ENCODE measurements at regions not wholly inside any gene's neighbourhood (a gene's known extent, or its start where the extent isn't known, plus 50 kb on each side); places are given as distances from the start of the nearest gene placed in this dataset.
"Not testable (repeated sequence)": the region's sequence is repeated elsewhere in the genome, so short reads cannot be mapped to it uniquely, and the experiment has no call there.

DNA sequence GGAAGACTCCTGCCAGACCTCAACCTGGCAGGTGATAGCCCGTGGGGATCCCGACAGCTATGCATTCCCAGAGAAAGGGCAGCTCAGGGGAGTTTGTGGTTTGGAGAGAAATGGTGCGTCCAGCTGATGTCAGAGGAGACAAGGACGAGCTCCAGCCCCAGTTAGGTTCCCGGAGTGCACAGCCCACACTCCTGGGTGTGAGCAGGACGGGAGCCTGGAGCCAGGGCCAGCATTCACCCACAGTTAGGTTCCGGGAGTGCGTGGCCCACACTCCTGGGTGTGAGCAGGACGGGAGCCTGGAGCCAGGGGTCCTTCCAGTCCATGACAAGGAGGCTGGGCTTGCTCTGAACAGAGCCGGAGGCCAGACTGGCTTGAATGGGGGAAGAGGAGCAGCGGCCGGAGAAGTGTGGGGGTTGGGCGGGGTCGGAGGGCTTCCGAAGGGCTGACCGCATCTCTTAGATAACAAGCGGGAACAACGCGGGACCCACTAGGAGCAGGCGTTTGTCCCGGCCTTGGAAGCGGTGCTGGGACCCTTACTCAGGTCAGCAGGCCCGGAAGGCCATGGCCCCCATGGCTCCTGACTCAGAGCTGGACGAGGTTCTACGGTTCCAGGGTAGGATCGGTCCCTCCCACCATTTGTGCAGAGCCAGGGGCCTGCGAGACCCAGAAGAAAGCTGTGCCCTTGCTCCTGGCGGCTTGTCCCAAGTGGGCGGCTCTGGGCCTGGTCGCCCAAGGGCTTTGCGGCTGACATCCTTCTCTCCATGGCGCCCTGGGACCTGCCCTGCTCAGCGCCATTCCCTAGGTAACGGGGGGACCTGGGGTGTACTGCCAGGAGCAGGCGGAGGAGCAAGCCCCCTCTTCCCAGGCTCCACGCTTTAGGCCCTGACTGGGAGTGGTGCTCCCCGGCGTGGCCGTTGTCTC is 185.6 kb downstream of the RTP5 start:
- no peak for DNase-seq (ENCODE audit: extremely low read depth in 1 of 11, low read depth in 9 of 11, low spot score in 4 of 11)

DNA sequence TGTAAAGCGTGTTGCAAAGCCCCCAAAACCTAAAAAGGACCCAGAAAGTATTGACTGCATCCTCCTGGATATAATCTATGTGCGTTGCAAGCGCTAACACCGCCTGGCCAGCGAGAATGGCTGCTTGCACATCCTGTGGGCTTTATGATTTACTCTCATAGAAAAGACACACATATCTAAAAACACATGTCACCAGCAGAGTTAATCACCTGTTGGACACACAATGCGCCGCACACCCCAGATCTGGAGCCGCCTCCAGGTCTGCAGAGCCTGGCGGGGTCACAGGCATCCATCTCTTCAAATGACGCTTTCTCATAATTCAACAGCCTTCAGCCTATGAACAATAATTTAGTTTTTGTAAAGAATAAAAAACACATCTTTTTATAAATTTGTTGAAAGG is 186.5 kb downstream of the RTP5 start:
- DNase-seq (ENCODE audit: extremely low read depth in 1 of 11, low read depth in 9 of 11, low spot score in 4 of 11): no peak

- DNase-seq (ENCODE audit: extremely low read depth in 1 of 11, low read depth in 9 of 11, low spot score in 4 of 11): no peak
Observed at GRCh38 chr2:242056785-242057184, 187.3 kb downstream of the RTP5 start.

DNA sequence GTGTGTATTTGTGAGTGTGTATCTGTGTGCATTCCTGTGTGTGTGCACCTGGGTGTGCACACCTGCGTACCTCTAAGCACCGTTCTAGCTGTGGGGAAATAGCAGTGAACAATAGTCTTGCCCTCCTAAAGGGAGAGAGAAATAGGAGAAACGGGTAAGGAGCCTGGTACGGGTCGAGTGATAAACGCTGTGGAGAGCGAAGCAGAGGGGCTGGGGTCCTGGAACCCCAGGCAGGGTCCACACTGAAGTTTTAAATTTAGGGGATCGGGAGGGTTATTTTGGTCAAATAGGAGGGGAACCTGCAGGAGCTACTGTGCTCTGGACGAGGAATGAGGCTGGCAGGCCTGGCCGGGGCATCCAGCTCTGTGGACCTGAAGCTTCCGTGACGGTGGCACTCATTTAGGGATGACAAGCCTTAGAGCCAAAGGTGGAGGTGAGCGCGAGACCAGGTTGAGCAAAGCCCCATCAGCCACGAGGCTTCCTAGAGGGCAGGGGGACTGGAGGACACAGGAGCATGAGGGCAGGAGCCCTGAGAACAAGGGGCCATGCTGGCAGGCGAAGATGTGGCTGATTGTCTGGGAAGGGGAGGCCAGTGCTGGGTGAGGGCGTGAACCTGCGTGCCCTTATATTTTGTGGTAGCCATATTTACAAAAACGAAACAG is 188.0 kb downstream of the RTP5 start:
- no peak for DNase-seq (ENCODE audit: extremely low read depth in 1 of 11, low read depth in 9 of 11, low spot score in 4 of 11)

GRCh38 chr2:242058116-242058680 is 188.7 kb downstream of the RTP5 start:
- DNase-seq (ENCODE audit: extremely low read depth in 1 of 11, low read depth in 9 of 11, low spot score in 4 of 11): no peak

DNA sequence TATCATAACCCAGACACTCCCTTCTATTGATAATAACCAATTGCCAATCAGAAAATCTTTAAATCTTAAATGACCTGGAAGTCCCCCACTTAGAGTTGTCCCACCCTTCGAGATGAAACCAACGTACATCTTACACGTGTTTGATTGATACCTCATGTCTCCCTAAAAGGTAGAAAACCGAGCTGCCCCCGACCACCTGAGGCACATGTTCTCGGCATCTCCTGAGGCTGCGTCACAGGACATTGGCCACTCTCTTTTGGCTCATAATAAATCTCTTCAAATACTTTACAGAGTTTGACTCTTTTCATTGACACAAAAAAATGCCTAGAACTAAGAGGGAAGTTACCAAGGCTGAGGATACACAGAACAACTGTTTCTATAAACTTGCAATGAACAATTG is 190.0 kb downstream of the RTP5 start:
- DNase-seq (ENCODE audit: extremely low read depth in 1 of 11, low read depth in 9 of 11, low spot score in 4 of 11): no peak

DNA sequence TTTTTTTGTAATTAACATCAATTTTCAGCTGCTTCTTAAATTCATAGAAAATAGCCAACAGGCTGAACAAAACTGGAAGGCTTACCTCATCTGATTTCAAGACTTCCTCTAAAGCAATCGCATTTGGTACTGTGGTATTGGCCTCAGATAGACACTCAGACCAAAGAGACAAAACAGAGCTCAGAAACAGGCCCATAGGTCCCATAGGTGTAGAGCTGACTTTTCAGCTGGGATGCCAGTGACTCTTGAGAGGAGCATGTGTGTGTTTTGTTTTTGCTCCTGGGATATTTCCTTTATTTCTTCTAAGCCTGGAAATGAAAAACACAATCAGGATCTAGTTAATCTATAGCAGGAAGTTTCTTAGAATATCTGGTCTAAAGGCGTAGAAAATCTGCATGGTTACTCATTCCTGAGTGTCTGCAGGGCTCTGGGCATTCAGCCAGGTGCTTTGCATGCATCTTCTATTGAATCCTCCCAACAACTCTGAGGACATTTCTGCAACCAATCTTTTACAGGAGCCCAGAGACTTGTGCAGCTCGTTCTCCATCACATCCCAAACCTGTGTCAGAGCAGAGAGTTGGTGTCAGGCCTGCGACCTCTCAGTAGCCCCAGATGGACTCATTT is 190.8 kb downstream of the RTP5 start:
- no peak for DNase-seq (ENCODE audit: extremely low read depth in 1 of 11, low read depth in 9 of 11, low spot score in 4 of 11)

DNA sequence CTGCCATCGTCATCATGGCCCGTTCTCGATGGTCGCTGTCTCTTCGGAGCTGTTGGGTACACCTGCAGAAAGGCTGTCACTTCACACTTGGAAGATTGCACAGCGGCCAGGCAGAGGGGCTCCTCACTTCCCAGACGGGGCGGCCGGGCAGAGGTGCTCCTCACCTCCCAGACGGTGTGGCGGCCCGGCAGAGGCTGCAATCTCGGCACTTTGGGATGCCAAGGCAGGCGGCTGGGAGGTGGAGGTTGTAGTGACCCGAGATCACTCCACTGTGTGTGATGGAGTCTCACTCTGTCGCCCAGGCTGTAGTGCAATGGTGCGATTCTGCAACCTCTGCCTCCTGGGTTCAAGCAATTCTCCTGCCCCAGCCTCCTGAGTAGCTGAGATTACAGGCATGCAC is 192.4 kb downstream of the RTP5 start:
- not testable (repeated sequence) for DNase-seq (ENCODE audit: extremely low read depth in 1 of 11, low read depth in 9 of 11, low spot score in 4 of 11)

- DNase-seq (ENCODE audit: extremely low read depth in 1 of 11, low read depth in 9 of 11, low spot score in 4 of 11): no peak
Observed at GRCh38 chr2:242063436-242063835, 193.9 kb downstream of the RTP5 start.

GRCh38 chr2:242063850-242064249 is 194.3 kb downstream of the RTP5 start:
- DNase-seq (ENCODE audit: extremely low read depth in 1 of 11, low read depth in 9 of 11, low spot score in 4 of 11): no peak

- DNase-seq (ENCODE audit: extremely low read depth in 1 of 11, low read depth in 9 of 11, low spot score in 4 of 11): no peak
Observed at GRCh38 chr2:242064364-242065250, 195.1 kb downstream of the RTP5 start.

DNA sequence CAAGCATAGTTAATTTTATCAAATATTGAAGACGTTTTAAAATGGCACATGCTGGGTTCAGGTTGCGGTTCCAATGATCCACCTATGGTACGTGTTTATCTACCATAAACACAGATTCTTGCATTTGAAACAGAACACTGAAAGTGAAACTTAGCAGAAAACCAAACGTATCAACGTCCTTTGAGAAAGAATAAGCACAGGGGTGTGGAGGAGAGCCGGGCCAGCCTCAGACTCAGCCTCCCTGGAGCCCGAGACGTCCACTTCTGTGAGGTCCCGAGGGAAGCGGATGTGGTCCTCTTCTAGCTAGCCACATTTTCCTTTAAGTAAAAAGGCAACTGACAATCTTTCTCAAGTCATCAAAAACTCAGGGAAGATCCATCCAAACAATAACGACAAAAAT is 195.9 kb downstream of the RTP5 start:
- no peak for DNase-seq (ENCODE audit: extremely low read depth in 1 of 11, low read depth in 9 of 11, low spot score in 4 of 11)

DNA sequence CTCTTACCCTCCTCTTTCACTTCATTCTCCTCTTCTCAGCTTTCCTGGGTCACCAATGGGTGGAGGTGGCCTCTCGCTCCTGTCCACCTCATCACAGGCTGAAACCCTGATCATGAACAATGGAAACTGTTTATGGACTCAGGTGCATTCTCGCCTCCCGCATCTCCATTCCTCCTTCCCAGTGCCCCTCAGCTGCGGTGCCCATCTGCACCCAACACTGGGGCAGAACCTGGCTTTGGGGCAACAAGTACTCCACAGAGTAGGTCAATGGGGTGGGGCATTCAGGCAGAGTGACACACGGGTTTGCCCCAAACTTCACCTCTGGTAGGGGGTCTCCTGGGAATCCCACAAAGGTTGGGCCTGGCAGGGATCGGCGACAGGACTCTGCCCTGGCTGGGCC is 199.5 kb downstream of the RTP5 start:
- DNase-seq (ENCODE audit: extremely low read depth in 1 of 11, low read depth in 9 of 11, low spot score in 4 of 11): no peak

DNA sequence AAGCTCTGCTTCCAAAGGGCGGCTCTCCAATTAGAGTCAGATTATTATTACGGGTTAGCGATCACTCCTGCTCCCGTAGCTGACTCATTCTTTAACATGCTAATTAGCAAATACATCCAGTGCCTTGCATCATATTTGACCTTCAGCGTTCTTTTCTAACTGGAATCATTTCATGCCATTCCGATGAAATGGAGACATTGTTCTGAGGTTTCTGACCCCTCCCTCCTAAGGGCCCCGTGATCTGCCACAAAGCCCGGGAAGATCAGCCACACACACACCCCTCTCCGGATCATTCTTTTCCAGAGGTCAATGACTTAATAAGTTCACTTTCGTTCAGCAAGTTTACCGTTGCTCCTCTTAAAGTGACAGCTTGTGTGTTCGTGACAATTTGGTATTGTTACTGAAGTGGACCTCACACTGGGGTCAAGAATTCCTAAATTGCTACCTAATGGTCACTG is 200.4 kb downstream of the RTP5 start:
- not testable (repeated sequence) for DNase-seq (ENCODE audit: extremely low read depth in 1 of 11, low read depth in 9 of 11, low spot score in 4 of 11)

- not testable (repeated sequence) for DNase-seq (ENCODE audit: extremely low read depth in 1 of 11, low read depth in 9 of 11, low spot score in 4 of 11)
Observed at GRCh38 chr2:242070726-242071125, 201.2 kb downstream of the RTP5 start.

DNA sequence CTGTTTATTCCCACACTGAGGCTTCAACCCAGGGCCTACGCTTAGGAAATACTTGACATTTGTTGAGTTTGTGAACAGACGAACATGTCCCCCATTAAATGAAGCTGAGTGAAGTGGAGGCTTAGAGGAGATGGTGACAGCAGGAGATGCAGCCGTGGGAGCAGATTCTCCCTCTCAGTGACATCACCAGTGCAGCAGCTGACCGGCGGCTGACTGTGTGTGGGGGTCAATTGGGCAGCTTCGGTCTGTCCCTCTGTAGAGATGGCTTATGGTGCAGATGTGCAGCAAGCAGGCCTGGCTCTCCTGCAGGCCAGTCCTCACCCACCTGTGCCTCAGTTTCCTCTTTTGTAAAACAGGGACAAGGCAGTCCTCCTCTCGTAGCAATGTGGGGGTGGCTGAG is 201.8 kb downstream of the RTP5 start:
- not testable (repeated sequence) for DNase-seq (ENCODE audit: extremely low read depth in 1 of 11, low read depth in 9 of 11, low spot score in 4 of 11)

GRCh38 chr2:242071936-242072335 is 202.4 kb downstream of the RTP5 start:
- not testable (repeated sequence) for DNase-seq (ENCODE audit: extremely low read depth in 1 of 11, low read depth in 9 of 11, low spot score in 4 of 11)

DNA sequence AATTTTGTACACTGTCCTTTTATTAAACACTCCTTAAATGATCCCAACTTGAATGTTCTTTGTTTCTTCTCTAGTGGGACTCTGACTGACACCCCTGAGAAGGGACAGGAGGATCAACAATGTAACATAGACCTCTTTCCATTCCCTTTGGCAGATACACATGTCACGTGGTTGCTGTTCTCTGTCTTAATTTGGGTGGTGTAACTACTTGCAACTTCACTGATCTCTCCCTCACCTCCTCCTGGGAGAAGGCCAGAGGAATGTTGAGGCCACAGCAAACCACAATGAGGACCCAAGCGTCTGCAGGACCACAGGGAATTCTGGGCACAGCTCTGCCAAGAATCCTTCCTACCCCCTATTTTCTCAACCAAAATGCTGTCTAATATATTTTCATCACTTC is 205.6 kb downstream of the RTP5 start:
- no peak for DNase-seq (ENCODE audit: extremely low read depth in 1 of 11, low read depth in 9 of 11, low spot score in 4 of 11)

DNA sequence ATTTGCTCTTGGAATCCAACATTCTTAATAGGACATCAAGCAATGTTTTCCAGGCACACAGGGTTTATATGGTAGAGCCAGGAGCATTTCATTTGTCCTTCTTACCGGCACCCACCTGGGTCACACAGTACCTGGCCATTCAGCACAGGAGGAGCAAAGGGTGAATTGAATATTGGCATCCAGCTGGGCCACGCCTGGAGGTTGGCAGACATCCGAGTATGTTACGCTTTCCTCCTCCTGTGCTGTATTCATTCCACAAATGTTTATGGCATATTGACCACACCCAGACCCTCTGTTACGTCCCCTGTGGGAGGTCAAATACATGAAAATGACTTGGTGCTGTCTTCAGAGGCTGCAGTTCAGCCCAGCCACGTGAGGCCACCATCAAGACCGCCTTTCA is 206.2 kb downstream of the RTP5 start:
- DNase-seq (ENCODE audit: extremely low read depth in 1 of 11, low read depth in 9 of 11, low spot score in 4 of 11): no peak

Measured in renal cortex interstitium (tissue), 11 donors.